Uterus (tissue), 2 donors: ENCODE measurements at regions not wholly inside any gene's neighbourhood (a gene's known extent, or its start where the extent isn't known, plus 50 kb on each side); places are given as distances from the start of the nearest gene placed in this dataset.

Experiments used
- POLR2A ChIP-seq, 2 donors: fragments of 450-650 bp; IDR thresholded peaks; one replicate each; pipeline ENCODE4 v1.6.1; 2016; ENCODE audit warnings: antibody characterized with exemption in 2 of 2, mild to moderate bottlenecking in 1 of 2, moderate library complexity in 1 of 2
- TF ChIP-seq, protein P1 (sequence below), 4 experiments: fragments of 200-600 bp in 2 of 4; fragments of 450-650 bp in 2 of 4; sonication (generic) in 2 of 4; IDR thresholded peaks; one replicate each; pipeline ENCODE4 v1.5.1; 2016 to 2019; ENCODE audit warnings: antibody characterized with exemption in 4 of 4, mild to moderate bottlenecking in 2 of 4, moderate library complexity in 1 of 4

DNA sequence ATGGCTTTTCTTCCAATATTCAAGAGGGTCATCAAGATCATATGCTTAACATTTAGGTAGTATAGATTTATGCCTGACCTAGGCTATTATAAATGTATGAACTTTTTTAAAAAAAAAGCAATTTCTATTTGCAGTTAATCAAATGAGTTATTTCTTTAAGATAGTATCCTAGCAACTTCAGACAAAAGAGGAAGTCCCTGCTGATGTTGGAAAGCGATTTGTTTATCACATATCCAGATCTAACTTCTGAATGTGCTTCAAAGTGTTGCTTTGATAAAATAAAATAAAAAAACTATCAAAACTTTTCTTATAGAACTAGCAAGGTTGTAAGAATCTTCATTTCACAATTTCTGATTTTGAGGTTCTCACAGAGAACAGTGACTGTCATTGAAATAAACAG, 401.9 kb upstream of the PHF14 start:
- TF ChIP-seq, protein P1, sequence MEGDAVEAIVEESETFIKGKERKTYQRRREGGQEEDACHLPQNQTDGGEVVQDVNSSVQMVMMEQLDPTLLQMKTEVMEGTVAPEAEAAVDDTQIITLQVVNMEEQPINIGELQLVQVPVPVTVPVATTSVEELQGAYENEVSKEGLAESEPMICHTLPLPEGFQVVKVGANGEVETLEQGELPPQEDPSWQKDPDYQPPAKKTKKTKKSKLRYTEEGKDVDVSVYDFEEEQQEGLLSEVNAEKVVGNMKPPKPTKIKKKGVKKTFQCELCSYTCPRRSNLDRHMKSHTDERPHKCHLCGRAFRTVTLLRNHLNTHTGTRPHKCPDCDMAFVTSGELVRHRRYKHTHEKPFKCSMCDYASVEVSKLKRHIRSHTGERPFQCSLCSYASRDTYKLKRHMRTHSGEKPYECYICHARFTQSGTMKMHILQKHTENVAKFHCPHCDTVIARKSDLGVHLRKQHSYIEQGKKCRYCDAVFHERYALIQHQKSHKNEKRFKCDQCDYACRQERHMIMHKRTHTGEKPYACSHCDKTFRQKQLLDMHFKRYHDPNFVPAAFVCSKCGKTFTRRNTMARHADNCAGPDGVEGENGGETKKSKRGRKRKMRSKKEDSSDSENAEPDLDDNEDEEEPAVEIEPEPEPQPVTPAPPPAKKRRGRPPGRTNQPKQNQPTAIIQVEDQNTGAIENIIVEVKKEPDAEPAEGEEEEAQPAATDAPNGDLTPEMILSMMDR (IDR thresholded peaks at IDR 0.05) = no peak
- TF ChIP-seq POLR2A (IDR thresholded peaks at IDR 0.05) = no peak
